ENCODE measurements at regions not wholly inside any gene's neighbourhood (a gene's known extent, or its start where the extent isn't known, plus 50 kb on each side); places are given as distances from the start of the nearest gene placed in this dataset.

GRCh38 chr6:9405369-9405768 lies 970.0 kb upstream of the SLC35B3 start:
- TF ChIP-seq POLR2A (IDR thresholded peaks at IDR 0.05) (no peak), CTCF (IDR thresholded peaks at IDR 0.05) (no peak)

GRCh38 chr6:9404351-9405146 lies 969.2 kb upstream of the SLC35B3 start:
- no peak for DNase-seq
- intact Hi-C loops (cut with DNase I) = no loop called here
- H3K4me1 ChIP-seq (replicated peaks in 1 of 2) = no peaks in the 10 kb centered on the region
- H3K36me3 ChIP-seq (replicated peaks in 1 of 2) = no peaks in the 10 kb centered on the region
- no peak overlapping the region for H3K27ac ChIP-seq
- H3K27me3 ChIP-seq = no peaks in the 10 kb centered on the region
- no peak for TF ChIP-seq POLR2A (IDR thresholded peaks at IDR 0.05)
- no peak for TF ChIP-seq CTCF (IDR thresholded peaks at IDR 0.05)
- H3K9me3 ChIP-seq (replicated peaks in 1 of 3) = no peaks in the 10 kb centered on the region
- H3K4me3 ChIP-seq = no peak overlapping the region
- 58 to 65% (median 61%) methylated on average over 10 of the region's 10 CpGs for WGBS, 4 donors

More at GRCh38 chr6:9405369-9405768, 970.0 kb upstream of the SLC35B3 start:
- WGBS, 4 donors = 82 to 91% (median 88%) methylated on average over 6 of the region's 6 CpGs
- no peaks in the 10 kb centered on the region for H3K36me3 ChIP-seq (replicated peaks in 1 of 2)
- intact Hi-C loops (cut with DNase I) = no loop called here
- H3K4me1 ChIP-seq (replicated peaks in 1 of 2) = no peaks in the 10 kb centered on the region
- no peak for DNase-seq
- H3K27me3 ChIP-seq = no peaks in the 10 kb centered on the region
- H3K27ac ChIP-seq = no peak overlapping the region
- no peak overlapping the region for H3K4me3 ChIP-seq
- H3K9me3 ChIP-seq (replicated peaks in 1 of 3) = no peaks in the 10 kb centered on the region

GRCh38 chr6:9403736-9404135 lies 968.4 kb upstream of the SLC35B3 start:
- TF ChIP-seq POLR2A (IDR thresholded peaks at IDR 0.05) (no peak), CTCF (IDR thresholded peaks at IDR 0.05) (no peak)
- H3K27me3 ChIP-seq = no peaks in the 10 kb centered on the region
- H3K4me3 ChIP-seq = no peak overlapping the region
- H3K36me3 ChIP-seq (replicated peaks in 1 of 2) = no peaks in the 10 kb centered on the region
- H3K4me1 ChIP-seq (replicated peaks in 1 of 2) = no peaks in the 10 kb centered on the region
- no peak for DNase-seq
- 33 to 56% (median 47%) methylated on average over 2 of the region's 2 CpGs for WGBS, 4 donors
- intact Hi-C loops (cut with DNase I) = no loop called here
- H3K27ac ChIP-seq = no peak overlapping the region
- no peaks in the 10 kb centered on the region for H3K9me3 ChIP-seq (replicated peaks in 1 of 3)

GRCh38 chr6:9401960-9402359 lies 966.6 kb upstream of the SLC35B3 start:
- Histone ChIP-seq H3K9me3 (replicated peaks in 1 of 3) (no peaks in the 10 kb centered on the region), H3K4me1 (replicated peaks in 1 of 2) (no peaks in the 10 kb centered on the region), H3K27ac (no peak overlapping the region), H3K36me3 (replicated peaks in 1 of 2) (no peaks in the 10 kb centered on the region), H3K4me3 (no peak overlapping the region), H3K27me3 (no peaks in the 10 kb centered on the region)
- intact Hi-C loops (cut with DNase I) = no loop called here
- DNase-seq = no peak
- TF ChIP-seq CTCF (IDR thresholded peaks at IDR 0.05) = no peak
- TF ChIP-seq POLR2A (IDR thresholded peaks at IDR 0.05) = no peak
- WGBS, 4 donors = 66 to 80% (median 72%) methylated on average over 1 of the region's 1 CpG
